Loucy (cell line): ENCODE measurements at regions not wholly inside any gene's neighbourhood (a gene's known extent, or its start where the extent isn't known, plus 50 kb on each side); places are given as distances from the start of the nearest gene placed in this dataset.

Experiments
- H2AFZ ChIP-seq: fragments of 200-600 bp; sonication (generic); 2 replicates; pipeline ENCODE4 v1.6.0; 2016; ENCODE audit warnings: antibody characterized with exemption, mild to moderate bottlenecking, low read length, moderate library complexity
- H3F3A ChIP-seq: fragments of 200-600 bp; 2 replicates; pipeline ENCODE4 v1.6.0; 2016; ENCODE audit warnings: antibody characterized with exemption, low read depth, mild to moderate bottlenecking
- H3K27me3 ChIP-seq: fragments of 200-600 bp; sonication (generic); 2 replicates; pipeline ENCODE4 v1.6.1; 2014; ENCODE audit warnings: low read length, mild to moderate bottlenecking; ENCODE audit not compliant: insufficient read depth, poor library complexity, severe bottlenecking
- H3K36me3 ChIP-seq: fragments of 200-600 bp; sonication (generic); 2 replicates; pipeline ENCODE4 v1.6.1; 2016; ENCODE audit warnings: low read length; ENCODE audit not compliant: insufficient read depth
- H3K4me1 ChIP-seq: fragments of 200-600 bp; sonication (generic); 2 replicates; pipeline ENCODE4 v1.5.1; 2014; ENCODE audit warnings: low read length, mild to moderate bottlenecking; ENCODE audit not compliant: insufficient read depth, poor library complexity, severe bottlenecking
- H3K4me2 ChIP-seq: fragments of 200-600 bp; sonication (generic); 2 replicates; pipeline ENCODE4 v1.6.0; 2014; ENCODE audit warnings: antibody characterized with exemption, low read length, low read depth, mild to moderate bottlenecking; ENCODE audit not compliant: poor library complexity, severe bottlenecking
- H3K4me3 ChIP-seq: fragments of 200-600 bp; sonication (generic); 2 replicates; pipeline ENCODE4 v1.5.1; 2014; ENCODE audit warnings: low read length, mild to moderate bottlenecking, mixed read lengths; ENCODE audit not compliant: poor library complexity, severe bottlenecking
- H3K79me2 ChIP-seq: fragments of 200-600 bp; sonication (generic); 2 replicates; pipeline ENCODE4 v1.6.1; 2014; ENCODE audit warnings: low read length; ENCODE audit not compliant: insufficient read depth
- H3K9ac ChIP-seq: fragments of 200-600 bp; sonication (generic); 2 replicates; pipeline ENCODE4 v1.6.0; 2014; ENCODE audit warnings: mild to moderate bottlenecking, low read depth, low read length, moderate library complexity; ENCODE audit not compliant: poor library complexity, severe bottlenecking
- H3K9me2 ChIP-seq: fragments of 200-600 bp; sonication (generic); replicated peaks from 2 replicates; pipeline ENCODE4 v1.6.1; 2016; ENCODE audit warnings: low read depth, low read length, mixed read lengths
- H3K9me3 ChIP-seq: fragments of 200-600 bp; sonication (generic); 2 replicates; pipeline ENCODE4 v1.6.1; 2014; ENCODE audit warnings: mild to moderate bottlenecking, antibody characterized with exemption, low read length, low read depth; ENCODE audit not compliant: insufficient read depth
- H4K20me1 ChIP-seq: fragments of 200-600 bp; sonication (generic); 2 replicates; pipeline ENCODE4 v1.6.0; 2014; ENCODE audit warnings: antibody characterized with exemption, low read length, mild to moderate bottlenecking; ENCODE audit not compliant: insufficient read depth, poor library complexity, severe bottlenecking
- EZH2phosphoT487 ChIP-seq: fragments of 200-600 bp; IDR thresholded peaks from 2 replicates; pipeline ENCODE4 v1.6.1; 2018; ENCODE audit warnings: antibody characterized with exemption, mild to moderate bottlenecking, moderate library complexity, borderline replicate concordance
- TF ChIP-seq, protein P1 (sequence below): fragments of 200-600 bp; sonication (generic); conservative IDR thresholded peaks from 2 replicates; pipeline ENCODE4 v1.5.1; 2014; ENCODE audit warnings: mild to moderate bottlenecking, antibody characterized with exemption, low read length

DNA sequence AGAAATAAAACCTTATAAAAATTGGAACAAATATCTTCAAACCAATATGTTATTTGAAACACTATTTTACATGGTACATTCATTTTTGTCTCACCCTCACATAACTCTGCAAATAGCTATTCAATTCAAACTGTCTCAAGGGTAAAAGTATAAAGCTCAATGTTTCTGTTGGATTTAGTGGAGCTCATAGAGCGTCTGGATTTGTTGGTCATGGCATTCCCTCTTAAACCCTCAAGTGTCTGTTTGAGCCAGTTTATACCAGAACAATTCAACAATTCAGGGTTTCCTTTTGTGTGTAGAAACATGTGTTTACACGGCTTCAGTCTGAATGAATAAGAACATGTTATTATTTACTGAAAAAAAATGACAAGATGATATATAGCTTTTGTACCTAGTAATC, 161.6 kb downstream of the PCDH18 start:
- no peak overlapping the region for H3K9ac ChIP-seq
- H3K4me3 ChIP-seq = no peak overlapping the region
- no peaks in the 10 kb centered on the region for H3K27me3 ChIP-seq
- H2AFZ ChIP-seq = no peak overlapping the region
- H3F3A ChIP-seq = no peaks in the 10 kb centered on the region
- H3K4me1 ChIP-seq = no peaks in the 10 kb centered on the region
- H3K9me2 ChIP-seq = no peaks in the 10 kb centered on the region
- no peaks in the 10 kb centered on the region for H3K36me3 ChIP-seq
- H4K20me1 ChIP-seq = no peaks in the 10 kb centered on the region
- TF ChIP-seq, protein P1, sequence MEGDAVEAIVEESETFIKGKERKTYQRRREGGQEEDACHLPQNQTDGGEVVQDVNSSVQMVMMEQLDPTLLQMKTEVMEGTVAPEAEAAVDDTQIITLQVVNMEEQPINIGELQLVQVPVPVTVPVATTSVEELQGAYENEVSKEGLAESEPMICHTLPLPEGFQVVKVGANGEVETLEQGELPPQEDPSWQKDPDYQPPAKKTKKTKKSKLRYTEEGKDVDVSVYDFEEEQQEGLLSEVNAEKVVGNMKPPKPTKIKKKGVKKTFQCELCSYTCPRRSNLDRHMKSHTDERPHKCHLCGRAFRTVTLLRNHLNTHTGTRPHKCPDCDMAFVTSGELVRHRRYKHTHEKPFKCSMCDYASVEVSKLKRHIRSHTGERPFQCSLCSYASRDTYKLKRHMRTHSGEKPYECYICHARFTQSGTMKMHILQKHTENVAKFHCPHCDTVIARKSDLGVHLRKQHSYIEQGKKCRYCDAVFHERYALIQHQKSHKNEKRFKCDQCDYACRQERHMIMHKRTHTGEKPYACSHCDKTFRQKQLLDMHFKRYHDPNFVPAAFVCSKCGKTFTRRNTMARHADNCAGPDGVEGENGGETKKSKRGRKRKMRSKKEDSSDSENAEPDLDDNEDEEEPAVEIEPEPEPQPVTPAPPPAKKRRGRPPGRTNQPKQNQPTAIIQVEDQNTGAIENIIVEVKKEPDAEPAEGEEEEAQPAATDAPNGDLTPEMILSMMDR = no peak
- no peak for TF ChIP-seq EZH2phosphoT487
- no peak overlapping the region for H3K4me2 ChIP-seq
- no peaks in the 10 kb centered on the region for H3K9me3 ChIP-seq
- no peaks in the 10 kb centered on the region for H3K79me2 ChIP-seq

DNA sequence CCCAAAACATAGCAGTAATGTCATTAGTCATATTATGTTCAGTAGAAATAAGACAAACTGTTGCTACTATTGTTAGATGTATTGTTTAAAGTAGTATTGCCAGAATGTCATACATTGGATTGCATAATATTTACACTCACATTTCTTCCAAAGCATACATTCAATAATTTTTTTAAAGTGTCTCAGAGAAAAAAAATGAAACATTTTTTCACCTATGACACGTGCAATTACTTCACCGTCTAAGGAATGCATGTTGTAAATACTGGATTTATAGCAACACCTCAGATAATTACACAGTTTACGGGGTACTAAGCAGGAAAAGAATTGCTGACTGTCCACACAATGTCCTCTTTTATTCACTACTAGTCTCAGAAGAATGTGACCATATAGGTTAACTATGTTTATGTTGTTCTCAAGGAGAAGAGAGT, 162.1 kb downstream of the PCDH18 start:
- no peak overlapping the region for H3K4me2 ChIP-seq
- H3K9ac ChIP-seq = no peak overlapping the region
- no peaks in the 10 kb centered on the region for H3K36me3 ChIP-seq
- H2AFZ ChIP-seq = no peak overlapping the region
- H3K79me2 ChIP-seq = no peaks in the 10 kb centered on the region
- H3F3A ChIP-seq = no peaks in the 10 kb centered on the region
- H3K9me3 ChIP-seq = no peaks in the 10 kb centered on the region
- TF ChIP-seq, protein P1 = no peak
- TF ChIP-seq EZH2phosphoT487 = no peak
- no peaks in the 10 kb centered on the region for H3K27me3 ChIP-seq
- H3K4me1 ChIP-seq = no peaks in the 10 kb centered on the region
- H3K9me2 ChIP-seq = no peaks in the 10 kb centered on the region
- no peaks in the 10 kb centered on the region for H4K20me1 ChIP-seq
- H3K4me3 ChIP-seq = no peak overlapping the region

DNA sequence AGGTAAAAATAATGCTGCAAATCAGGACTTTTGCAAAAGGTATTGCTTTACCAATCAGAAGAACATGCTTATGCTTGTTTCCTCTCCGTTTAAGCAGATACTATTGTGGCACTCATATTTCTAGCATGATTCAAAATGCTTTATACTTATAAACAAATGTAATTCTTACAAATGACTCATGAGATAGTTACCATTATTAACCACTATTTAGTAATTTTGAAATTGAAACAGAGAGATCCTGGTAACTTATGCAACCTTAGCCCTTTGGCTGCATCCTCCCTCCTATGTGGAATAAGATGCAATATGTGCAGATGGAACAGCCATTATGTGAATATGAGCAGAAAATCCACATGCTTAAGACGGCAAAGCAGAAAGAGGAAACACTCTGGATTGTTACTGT, 164.7 kb downstream of the PCDH18 start:
- Histone ChIP-seq H3K9ac (no peak overlapping the region), H3K36me3 (no peaks in the 10 kb centered on the region), H2AFZ (no peak overlapping the region), H3K4me1 (no peaks in the 10 kb centered on the region), H3K9me2 (no peaks in the 10 kb centered on the region), H3K4me2 (no peak overlapping the region), H3K4me3 (no peak overlapping the region), H4K20me1 (no peaks in the 10 kb centered on the region), H3F3A (no peaks in the 10 kb centered on the region), H3K79me2 (no peaks in the 10 kb centered on the region), H3K9me3 (no peaks in the 10 kb centered on the region), H3K27me3 (no peaks in the 10 kb centered on the region)
- TF ChIP-seq, protein P1 = no peak
